ENCODE measurements at regions not wholly inside any gene's neighbourhood (a gene's known extent, or its start where the extent isn't known, plus 50 kb on each side); places are given as distances from the start of the nearest gene placed in this dataset.

GRCh38 chr20:61119273-61119672 lies 132.8 kb upstream of the CDH4 start:
- TF ChIP-seq CTCF (IDR thresholded peaks at IDR 0.05; ENCODE audit: insufficient read depth, low read length): no peak
- TF ChIP-seq REST (IDR thresholded peaks at IDR 0.05; ENCODE audit: insufficient replicate concordance, low read depth): no peak

All from HL-60 (cell line).